Duodenal mucosa (tissue), 2 donors: ENCODE measurements at regions not wholly inside any gene's neighbourhood (a gene's known extent, or its start where the extent isn't known, plus 50 kb on each side); places are given as distances from the start of the nearest gene placed in this dataset.

Source experiments
- H3K27ac ChIP-seq: one replicate; pipeline ENCODE4 v1.7.0; 2013; ENCODE audit warnings: low read depth, low read length
- H3K27me3 ChIP-seq, 2 donors: one replicate each; pipeline ENCODE4 v1.7.0; 2013; ENCODE audit warnings: low read length in 2 of 2, control low read depth in 1 of 2; ENCODE audit not compliant: insufficient read depth in 2 of 2, control insufficient read depth in 1 of 2
- H3K36me3 ChIP-seq, 2 donors: one replicate each; pipeline ENCODE4 v1.7.0; 2013; ENCODE audit warnings: low read length in 2 of 2, control low read depth in 1 of 2; ENCODE audit not compliant: insufficient read depth in 2 of 2, control insufficient read depth in 1 of 2
- H3K4me1 ChIP-seq, 2 donors: one replicate each; pipeline ENCODE4 v1.7.0; 2013; ENCODE audit warnings: low read length in 2 of 2, control low read depth in 1 of 2; ENCODE audit not compliant: insufficient read depth in 2 of 2, control insufficient read depth in 1 of 2
- H3K4me3 ChIP-seq, 2 donors: one replicate each; pipeline ENCODE4 v1.7.0; 2013; ENCODE audit warnings: low read length in 2 of 2, low read depth in 1 of 2
- H3K9ac ChIP-seq, 2 donors: one replicate each; pipeline ENCODE4 v1.7.0; 2013; ENCODE audit warnings: low read length in 2 of 2, low read depth in 1 of 2
- H3K9me3 ChIP-seq, 2 donors: one replicate each; pipeline ENCODE4 v1.7.0; 2013; ENCODE audit warnings: low read length in 2 of 2, control low read depth in 1 of 2; ENCODE audit not compliant: control insufficient read depth in 1 of 2

- Histone ChIP-seq H3K9ac (no peak overlapping the region), H3K27ac (no peak overlapping the region), H3K27me3 (no peaks in the 10 kb centered on the region), H3K9me3 (no peaks in the 10 kb centered on the region), H3K4me3 (no peak overlapping the region), H3K36me3 (no peaks in the 10 kb centered on the region), H3K4me1 (no peaks in the 10 kb centered on the region)
Measured at GRCh38 chr6:125509477-125509876, 207.7 kb upstream of the HDDC2 start.

DNA sequence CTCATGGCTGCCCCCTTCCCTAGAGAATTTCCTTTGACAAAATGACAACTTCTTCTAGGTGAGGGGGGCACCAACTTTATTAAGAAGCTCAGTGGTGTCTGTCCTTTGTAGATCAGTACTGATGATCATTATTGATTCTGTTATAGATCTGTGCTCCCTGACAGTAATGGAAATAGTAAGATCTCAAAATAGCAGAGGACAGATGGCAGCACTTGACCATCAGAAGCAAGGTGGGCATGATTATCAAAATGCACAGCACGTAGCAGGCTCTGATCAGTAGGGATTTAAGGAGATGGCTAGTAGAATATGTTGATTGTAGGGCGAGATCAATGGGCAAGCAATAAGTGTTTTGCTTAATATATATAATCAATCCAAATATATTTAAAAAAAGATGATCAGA, 208.6 kb upstream of the HDDC2 start:
- Histone ChIP-seq H3K27ac (no peak overlapping the region), H3K9me3 (no peaks in the 10 kb centered on the region), H3K4me1 (no peaks in the 10 kb centered on the region), H3K4me3 (no peak overlapping the region), H3K9ac (no peak overlapping the region), H3K36me3 (no peaks in the 10 kb centered on the region), H3K27me3 (no peaks in the 10 kb centered on the region)

- no peaks in the 10 kb centered on the region for H3K9me3 ChIP-seq
- no peaks in the 10 kb centered on the region for H3K4me1 ChIP-seq
- no peak overlapping the region for H3K27ac ChIP-seq
- H3K4me3 ChIP-seq, result no peak overlapping the region
- H3K9ac ChIP-seq, result no peak overlapping the region
- no peaks in the 10 kb centered on the region for H3K27me3 ChIP-seq
- H3K36me3 ChIP-seq, result no peaks in the 10 kb centered on the region
Measured at GRCh38 chr6:125511809-125512396, 210.1 kb upstream of the HDDC2 start.

DNA sequence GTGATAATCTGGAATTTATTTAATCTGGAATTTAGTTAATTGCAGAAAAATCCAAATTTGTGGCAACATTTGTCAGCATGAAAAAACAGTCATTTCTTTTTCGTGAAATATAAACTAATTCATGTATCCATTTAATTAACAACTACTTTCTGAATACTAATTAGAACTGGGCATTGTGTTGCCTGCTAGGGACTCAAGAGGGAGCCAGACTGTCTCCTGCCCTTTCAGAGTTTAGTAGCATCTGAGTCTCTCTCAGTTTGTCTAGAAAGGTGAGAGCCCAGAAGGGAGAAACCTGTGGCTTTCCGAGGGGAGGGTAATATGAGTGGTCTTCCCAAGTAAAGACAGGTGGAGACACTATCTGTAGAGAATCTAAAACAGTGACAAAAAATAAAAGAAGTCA, 210.9 kb upstream of the HDDC2 start:
- H3K9ac ChIP-seq, result no peak overlapping the region
- H3K4me1 ChIP-seq, result no peaks in the 10 kb centered on the region
- no peaks in the 10 kb centered on the region for H3K9me3 ChIP-seq
- H3K36me3 ChIP-seq, result no peaks in the 10 kb centered on the region
- H3K27me3 ChIP-seq, result no peaks in the 10 kb centered on the region
- no peak overlapping the region for H3K27ac ChIP-seq
- no peak overlapping the region for H3K4me3 ChIP-seq

- no peaks in the 10 kb centered on the region for H3K27me3 ChIP-seq
- H3K27ac ChIP-seq, result no peak overlapping the region
- no peaks in the 10 kb centered on the region for H3K9me3 ChIP-seq
- H3K9ac ChIP-seq, result no peak overlapping the region
- no peak overlapping the region for H3K4me3 ChIP-seq
- no peaks in the 10 kb centered on the region for H3K4me1 ChIP-seq
- H3K36me3 ChIP-seq, result no peaks in the 10 kb centered on the region
Measured at GRCh38 chr6:125513978-125514377, 212.2 kb upstream of the HDDC2 start.

DNA sequence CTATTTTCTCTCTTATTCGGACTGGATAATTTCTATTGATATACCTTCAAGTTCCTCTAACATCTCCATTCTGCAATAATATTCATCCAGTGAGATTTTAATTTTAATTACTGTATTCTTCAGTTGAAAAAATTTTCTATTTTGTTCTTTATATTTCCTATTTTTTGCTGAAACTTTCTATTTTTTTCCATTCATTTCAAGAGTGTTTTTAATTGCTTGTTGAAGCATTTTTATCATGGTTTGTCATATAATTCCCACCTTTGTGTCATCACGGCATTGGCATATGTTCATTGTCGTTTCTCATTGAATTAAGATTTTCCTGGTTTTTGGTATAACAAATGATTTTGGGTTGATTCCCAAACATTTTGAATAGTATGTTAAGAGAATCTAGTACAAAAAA, 214.9 kb upstream of the HDDC2 start:
- Histone ChIP-seq H3K4me1 (no peaks in the 10 kb centered on the region), H3K9me3 (no peaks in the 10 kb centered on the region), H3K27ac (no peak overlapping the region), H3K27me3 (no peaks in the 10 kb centered on the region), H3K9ac (no peak overlapping the region), H3K4me3 (no peak overlapping the region), H3K36me3 (no peaks in the 10 kb centered on the region)

DNA sequence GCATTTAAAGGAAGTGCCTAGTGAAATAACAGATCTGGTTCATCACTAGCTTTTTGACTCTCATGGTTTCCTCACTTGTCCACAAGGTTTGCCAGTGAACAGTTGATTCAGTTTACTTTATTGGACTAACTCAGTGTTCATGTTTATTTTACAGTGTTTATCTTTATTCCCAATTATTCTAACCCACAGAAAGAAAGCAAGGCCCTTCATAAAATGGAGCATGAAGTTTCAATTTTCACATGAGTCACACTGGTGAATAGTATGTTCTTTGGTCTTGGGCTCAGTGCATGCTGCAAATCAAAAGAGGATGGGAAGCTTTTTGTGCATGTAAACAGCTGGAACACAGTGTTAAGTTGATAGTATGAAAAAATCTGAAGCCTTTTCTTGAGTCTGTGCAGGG, 217.6 kb upstream of the HDDC2 start:
- Histone ChIP-seq H3K4me3 (no peak overlapping the region), H3K36me3 (no peaks in the 10 kb centered on the region), H3K27me3 (no peaks in the 10 kb centered on the region), H3K9ac (no peak overlapping the region), H3K4me1 (no peaks in the 10 kb centered on the region), H3K9me3 (no peaks in the 10 kb centered on the region), H3K27ac (no peak overlapping the region)

DNA sequence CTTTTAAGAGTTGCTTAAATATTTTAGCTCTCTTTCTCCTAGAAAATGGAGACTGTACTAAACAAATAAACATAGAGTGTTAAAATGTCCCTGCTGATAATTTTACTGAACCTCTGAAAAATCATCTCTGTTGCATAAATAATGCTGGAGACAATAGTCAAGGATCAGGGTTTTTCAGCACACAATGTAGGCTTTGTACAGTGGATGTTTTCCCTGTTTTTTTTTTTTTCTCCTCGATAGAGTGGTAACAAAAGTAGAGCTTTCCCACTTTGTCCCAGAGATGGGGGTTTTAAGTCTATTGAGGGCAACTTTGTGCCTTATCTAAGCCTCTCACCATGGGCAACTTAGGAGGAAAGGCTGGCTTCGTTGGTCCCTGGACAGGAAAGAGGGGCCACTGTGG, 222.6 kb upstream of the HDDC2 start:
- Histone ChIP-seq H3K36me3 (no peaks in the 10 kb centered on the region), H3K27ac (no peak overlapping the region), H3K4me1 (no peaks in the 10 kb centered on the region), H3K4me3 (no peak overlapping the region), H3K27me3 (peaks cover 0 to 5% of the 10 kb centered on the region in 2 donors), H3K9me3 (no peaks in the 10 kb centered on the region), H3K9ac (no peak overlapping the region)

DNA sequence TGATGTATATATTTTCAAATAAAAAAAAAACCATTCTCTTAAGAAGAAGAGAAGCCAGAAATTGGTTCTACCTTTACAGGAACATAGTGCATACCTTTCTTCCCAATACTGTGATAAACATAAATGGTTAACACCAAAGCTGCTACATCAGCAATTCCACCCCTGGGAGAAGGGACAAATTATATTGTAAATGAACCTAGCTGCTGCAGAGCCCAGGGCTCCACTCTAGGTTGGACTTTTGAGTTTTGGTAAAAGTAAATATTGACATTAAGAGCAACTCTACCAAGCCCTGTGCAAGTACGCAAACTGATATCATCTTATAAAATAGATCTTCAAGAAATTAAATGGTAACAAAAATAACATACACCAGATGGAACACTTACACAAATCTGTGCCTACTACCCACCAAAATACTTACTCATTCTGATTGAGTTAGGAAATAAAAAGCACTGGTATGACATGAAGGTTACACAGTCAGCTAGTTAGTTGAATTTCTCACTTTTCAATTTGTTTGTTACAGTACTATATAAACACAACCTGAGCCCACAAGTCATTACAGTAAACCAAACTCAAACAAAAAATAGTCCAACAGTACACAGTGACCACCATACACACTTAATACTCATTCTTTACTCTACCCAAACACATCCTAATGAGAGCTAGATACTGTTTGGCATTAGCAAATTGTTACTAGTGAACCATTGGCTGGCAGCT, 223.3 kb upstream of the HEY2 start:
- H3K27ac ChIP-seq, result no peak overlapping the region
- H3K4me1 ChIP-seq, result no peaks in the 10 kb centered on the region
- no peaks in the 10 kb centered on the region for H3K9me3 ChIP-seq
- H3K27me3 ChIP-seq, result peaks cover 0 to 5% of the 10 kb centered on the region in 2 donors
- H3K36me3 ChIP-seq, result no peaks in the 10 kb centered on the region
- H3K9ac ChIP-seq, result no peak overlapping the region
- no peak overlapping the region for H3K4me3 ChIP-seq

GRCh38 chr6:125528621-125529041, 220.8 kb upstream of the HEY2 start:
- Histone ChIP-seq H3K4me3 (no peak overlapping the region), H3K27ac (no peak overlapping the region), H3K9me3 (no peaks in the 10 kb centered on the region), H3K9ac (no peak overlapping the region), H3K27me3 (peaks cover 3 to 12% of the 10 kb centered on the region in 2 donors), H3K4me1 (no peaks in the 10 kb centered on the region), H3K36me3 (no peaks in the 10 kb centered on the region)
